Mesenchymal stem cell (in vitro differentiated cells and primary cell): ENCODE measurements at regions not wholly inside any gene's neighbourhood (a gene's known extent, or its start where the extent isn't known, plus 50 kb on each side); places are given as distances from the start of the nearest gene placed in this dataset.

Source experiments
- DNase-seq: peaks from one replicate; pipeline ENCODE4 v3.0.0-alpha.2; 2013
- H2AFZ ChIP-seq: one replicate; pipeline ENCODE4 v1.6.1; 2013; ENCODE audit warnings: low read depth, mild to moderate bottlenecking, control low read depth, inconsistent platforms, low read length, moderate library complexity
- H2AK5ac ChIP-seq: 2 replicates; pipeline ENCODE4 v1.6.1; 2013; ENCODE audit warnings: low read length, moderate library complexity, mild to moderate bottlenecking, inconsistent platforms; ENCODE audit not compliant: severe bottlenecking
- H2BK120ac ChIP-seq: one replicate; pipeline ENCODE4 v1.6.1; 2013; ENCODE audit warnings: low read depth, mild to moderate bottlenecking, inconsistent platforms, low read length, moderate library complexity
- H2BK12ac ChIP-seq, 2 experiments: one replicate each; pipeline ENCODE4 v1.6.1; 2013; ENCODE audit warnings: inconsistent platforms in 2 of 2, low read length in 2 of 2, mild to moderate bottlenecking in 2 of 2, moderate library complexity in 2 of 2, control low read depth in 1 of 2
- H2BK15ac ChIP-seq: one replicate; pipeline ENCODE4 v1.6.1; 2013; ENCODE audit warnings: mild to moderate bottlenecking, low read depth, inconsistent platforms; ENCODE audit not compliant: poor library complexity, severe bottlenecking
- H2BK5ac ChIP-seq: 2 replicates; pipeline ENCODE4 v1.6.1; 2013; ENCODE audit warnings: low read depth, mild to moderate bottlenecking, low read length, control low read depth, inconsistent platforms; ENCODE audit not compliant: poor library complexity, severe bottlenecking
- H3K14ac ChIP-seq, 2 experiments: one replicate each; pipeline ENCODE4 v1.6.1; 2013; ENCODE audit warnings: inconsistent platforms in 2 of 2, low read length in 2 of 2, control low read depth in 1 of 2, mild to moderate bottlenecking in 1 of 2, moderate library complexity in 1 of 2
- H3K18ac ChIP-seq, 2 experiments: one replicate each; pipeline ENCODE4 v1.6.1; 2013; ENCODE audit warnings: inconsistent platforms in 2 of 2, low read length in 2 of 2, control low read depth in 1 of 2, low read depth in 1 of 2, mild to moderate bottlenecking in 1 of 2
- H3K23ac ChIP-seq, 2 experiments: one replicate each; pipeline ENCODE4 v1.6.1; 2013; ENCODE audit warnings: inconsistent platforms in 2 of 2, low read length in 2 of 2, mild to moderate bottlenecking in 2 of 2, moderate library complexity in 2 of 2, control low read depth in 1 of 2
- H3K27ac ChIP-seq: 2 replicates; pipeline ENCODE4 v1.5.1; 2013; ENCODE audit warnings: mild to moderate bottlenecking, moderate library complexity, low read length, control low read depth, inconsistent platforms; ENCODE audit not compliant: poor library complexity, severe bottlenecking
- H3K27me3 ChIP-seq, 2 experiments: 2 replicates each; pipeline versions ENCODE4 v1.6.1 to v1.7.0; 2013; ENCODE audit warnings: low read length in 2 of 2, mild to moderate bottlenecking in 2 of 2, moderate library complexity in 2 of 2, control low read depth in 1 of 2, inconsistent platforms in 1 of 2; ENCODE audit not compliant: control insufficient read depth in 1 of 2, insufficient read depth in 1 of 2
- H3K36me3 ChIP-seq, 2 experiments: 2 replicates each; pipeline versions ENCODE4 v1.6.1 to v1.7.0; 2013; ENCODE audit warnings: low read length in 2 of 2, control low read depth in 1 of 2, inconsistent platforms in 1 of 2, low read depth in 1 of 2, mild to moderate bottlenecking in 1 of 2; ENCODE audit not compliant: insufficient read depth in 2 of 2, control insufficient read depth in 1 of 2
- H3K4ac ChIP-seq, 2 experiments: one replicate each; pipeline ENCODE4 v1.6.1; 2013; ENCODE audit warnings: inconsistent platforms in 2 of 2, low read length in 2 of 2, mild to moderate bottlenecking in 2 of 2, moderate library complexity in 2 of 2, control low read depth in 1 of 2, low read depth in 1 of 2
- H3K4me1 ChIP-seq: 2 replicates; pipeline ENCODE4 v1.6.1; 2013; ENCODE audit warnings: low read depth, low read length, control low read depth; ENCODE audit not compliant: control insufficient read depth, insufficient read depth
- H3K4me2 ChIP-seq: 2 replicates; pipeline ENCODE4 v1.6.1; 2013; ENCODE audit warnings: low read length, mild to moderate bottlenecking, inconsistent platforms; ENCODE audit not compliant: poor library complexity, severe bottlenecking
- H3K4me3 ChIP-seq, 2 experiments: 2 replicates each; pipeline versions ENCODE4 v1.5.1 to v1.7.0; 2013; ENCODE audit warnings: low read length in 2 of 2, mild to moderate bottlenecking in 2 of 2, control low read depth in 1 of 2, low read depth in 1 of 2; ENCODE audit not compliant: insufficient read depth in 1 of 2
- H3K79me1 ChIP-seq: replicated peaks from 2 replicates; pipeline ENCODE4 v1.6.1; 2013; ENCODE audit warnings: mild to moderate bottlenecking, control low read depth, low read length, inconsistent platforms; ENCODE audit not compliant: poor library complexity, severe bottlenecking
- H3K9ac ChIP-seq: 2 replicates; pipeline ENCODE4 v1.7.0; 2013; ENCODE audit warnings: mild to moderate bottlenecking, low read length, moderate library complexity
- H3K9me3 ChIP-seq: 2 replicates; pipeline ENCODE4 v1.7.0; 2013; ENCODE audit warnings: mild to moderate bottlenecking, low read length; ENCODE audit not compliant: control insufficient read depth
- H4K8ac ChIP-seq: one replicate; pipeline ENCODE4 v1.6.1; 2013; ENCODE audit warnings: inconsistent platforms, mild to moderate bottlenecking, low read length, moderate library complexity
- H4K91ac ChIP-seq: one replicate; pipeline ENCODE4 v1.6.1; 2013; ENCODE audit warnings: mild to moderate bottlenecking, low read length, inconsistent platforms
- WGBS: methylation state at CpG from one replicate; pipeline ENCODE4 v1.1.7; 2013; ENCODE audit warnings: mixed read lengths; 5-methylcytosine and 5-hydroxymethylcytosine counted together

DNA sequence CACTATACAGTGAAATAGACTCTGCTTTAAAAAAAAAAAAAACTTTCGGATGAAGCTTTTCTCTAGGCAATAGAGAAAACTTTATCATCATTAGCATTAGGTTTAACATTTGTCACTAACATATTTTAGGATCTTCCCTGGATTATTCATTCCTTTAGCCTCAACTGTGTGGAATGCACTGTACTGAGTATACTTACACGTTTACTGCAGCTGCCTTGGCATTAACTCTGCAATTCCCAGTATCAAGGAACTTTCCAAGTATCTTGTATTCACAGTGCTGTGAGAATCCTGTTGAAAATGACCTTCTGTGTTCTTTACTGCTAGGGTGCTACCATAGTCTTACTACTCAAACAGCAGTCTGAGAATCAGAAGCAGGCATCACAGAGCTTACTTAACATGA lies 328.2 kb upstream of the COL3A1 start:
- no peaks in the 10 kb centered on the region for H3K27me3 ChIP-seq

DNA sequence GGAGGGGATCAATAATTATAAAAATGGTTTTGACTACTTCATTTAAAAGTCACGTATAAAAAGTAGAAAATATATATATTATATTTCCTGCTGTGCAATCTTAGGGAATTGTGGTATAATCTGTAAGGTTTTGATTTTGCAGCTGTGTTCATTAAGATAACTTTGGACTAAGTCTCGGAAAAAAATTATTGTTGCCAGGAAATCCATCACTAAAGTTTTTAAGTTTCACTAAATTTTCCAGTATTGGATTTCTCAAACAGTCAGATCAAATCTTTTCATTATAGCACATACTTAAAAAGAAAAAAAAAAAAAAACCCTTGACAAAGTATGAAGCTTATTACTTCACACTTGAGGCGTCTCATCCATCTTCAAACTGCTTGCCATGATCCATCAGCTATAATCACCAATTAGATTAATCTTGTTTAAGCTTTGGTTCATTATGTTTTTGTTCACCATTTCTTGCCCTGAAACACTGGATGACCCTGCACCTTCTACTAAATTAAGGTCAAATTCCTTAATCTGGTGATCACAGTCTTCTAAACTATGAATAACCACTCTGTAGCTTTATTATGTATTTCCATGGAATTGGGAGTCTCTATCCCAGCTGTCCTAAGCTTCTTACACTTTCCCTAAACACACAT lies 326.6 kb upstream of the COL3A1 start:
- no peak overlapping the region for H3K4ac ChIP-seq
- 100% methylated on average over 2 of the region's 3 CpGs for WGBS

More for the DNA sequence above, 328.2 kb upstream of the COL3A1 start:
- Histone ChIP-seq H2BK15ac (no peak overlapping the region), H2AFZ (no peak overlapping the region), H3K9me3 (no peaks in the 10 kb centered on the region), H2BK12ac (no peak overlapping the region), H3K4me3 (no peak overlapping the region), H3K9ac (peak overlapping the region; percentile 28), H3K18ac (no peak overlapping the region), H4K91ac (no peak overlapping the region), H2BK5ac (no peak overlapping the region), H3K4me2 (no peak overlapping the region), H3K79me1 (no peaks in the 10 kb centered on the region), H3K4me1 (no peaks in the 10 kb centered on the region), H4K8ac (no peak overlapping the region), H2BK120ac (no peak overlapping the region), H3K36me3 (no peaks in the 10 kb centered on the region), H3K14ac (no peak overlapping the region), H3K27ac (peak overlapping the region; percentile 36), H3K23ac (no peak overlapping the region), H2AK5ac (no peak overlapping the region), H3K4ac (no peak overlapping the region)
- DNase-seq: peak; percentile 22
- 25% methylated on average over 1 of the region's 2 CpGs for WGBS

DNA sequence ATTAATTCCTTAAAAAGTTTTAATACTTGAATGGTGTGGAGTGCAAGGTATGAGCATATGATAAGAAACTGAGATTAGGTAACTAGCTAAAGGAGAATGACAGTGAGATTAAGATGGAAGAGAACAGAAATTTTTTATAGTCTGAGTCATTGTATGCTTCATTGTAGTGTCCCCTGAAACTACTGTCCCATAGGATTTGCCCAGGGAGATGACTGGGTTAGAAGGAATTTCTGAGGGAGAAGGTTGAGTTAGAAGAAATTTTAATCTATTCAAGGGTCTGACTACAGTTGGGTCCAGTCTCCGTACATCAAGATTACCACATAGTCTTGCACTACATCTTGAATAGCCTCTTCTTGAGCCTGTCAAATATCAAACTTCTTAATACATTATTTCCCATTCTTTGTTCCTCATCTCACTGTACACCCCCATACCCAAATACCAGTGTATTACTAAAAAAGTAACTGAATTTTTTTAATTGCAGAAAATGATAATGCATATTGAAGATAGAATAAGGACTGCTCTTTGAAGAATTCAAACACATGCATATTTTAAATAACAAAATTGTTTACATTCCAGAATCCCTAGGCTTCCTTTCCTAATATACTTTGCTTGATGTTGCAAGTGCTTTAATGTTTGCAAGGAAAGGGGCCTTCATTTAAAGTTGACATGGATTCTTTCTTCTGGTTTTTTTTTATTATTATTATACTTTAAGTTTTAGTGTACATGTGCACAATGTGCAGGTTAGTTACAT lies 314.3 kb upstream of the COL3A1 start:
- H3K4me3 ChIP-seq: no peak overlapping the region
- WGBS: 0% methylated on average over 1 of the region's 1 CpG
- peak; percentile 80 for DNase-seq
- no peaks in the 10 kb centered on the region for H3K36me3 ChIP-seq
- no peak overlapping the region for H3K4me2 ChIP-seq
- no peak overlapping the region for H3K23ac ChIP-seq
- H3K9me3 ChIP-seq: no peaks in the 10 kb centered on the region
- no peak overlapping the region for H2BK15ac ChIP-seq
- H3K79me1 ChIP-seq: no peaks in the 10 kb centered on the region
- H2BK120ac ChIP-seq: no peak overlapping the region
- H3K4me1 ChIP-seq: no peaks in the 10 kb centered on the region
- H2AFZ ChIP-seq: no peak overlapping the region
- H3K27me3 ChIP-seq: no peaks in the 10 kb centered on the region
- H3K14ac ChIP-seq: no peak overlapping the region
- no peak overlapping the region for H2AK5ac ChIP-seq
- no peak overlapping the region for H2BK12ac ChIP-seq
- H3K4ac ChIP-seq: no peak overlapping the region
- H3K27ac ChIP-seq: no peak overlapping the region
- no peak overlapping the region for H4K8ac ChIP-seq
- no peak overlapping the region for H3K18ac ChIP-seq
- H4K91ac ChIP-seq: no peak overlapping the region
- H2BK5ac ChIP-seq: no peak overlapping the region
- no peak overlapping the region for H3K9ac ChIP-seq

More for the DNA sequence above, 326.6 kb upstream of the COL3A1 start:
- no peak overlapping the region for H3K14ac ChIP-seq
- H2BK120ac ChIP-seq: no peak overlapping the region
- no peaks in the 10 kb centered on the region for H3K79me1 ChIP-seq
- no peak overlapping the region for H2BK15ac ChIP-seq
- no peak overlapping the region for H2BK5ac ChIP-seq
- no peak overlapping the region for H2BK12ac ChIP-seq
- no peak overlapping the region for H3K4me2 ChIP-seq
- no peak overlapping the region for H3K9ac ChIP-seq
- no peak overlapping the region for H2AK5ac ChIP-seq
- no peak for DNase-seq
- H3K23ac ChIP-seq: no peak overlapping the region
- H4K91ac ChIP-seq: no peak overlapping the region
- no peak overlapping the region for H4K8ac ChIP-seq
- no peaks in the 10 kb centered on the region for H3K27me3 ChIP-seq
- H3K27ac ChIP-seq: no peak overlapping the region
- H3K9me3 ChIP-seq: no peaks in the 10 kb centered on the region
- H3K36me3 ChIP-seq: no peaks in the 10 kb centered on the region
- no peak overlapping the region for H3K18ac ChIP-seq
- no peak overlapping the region for H2AFZ ChIP-seq
- H3K4me1 ChIP-seq: no peaks in the 10 kb centered on the region
- no peak overlapping the region for H3K4me3 ChIP-seq

DNA sequence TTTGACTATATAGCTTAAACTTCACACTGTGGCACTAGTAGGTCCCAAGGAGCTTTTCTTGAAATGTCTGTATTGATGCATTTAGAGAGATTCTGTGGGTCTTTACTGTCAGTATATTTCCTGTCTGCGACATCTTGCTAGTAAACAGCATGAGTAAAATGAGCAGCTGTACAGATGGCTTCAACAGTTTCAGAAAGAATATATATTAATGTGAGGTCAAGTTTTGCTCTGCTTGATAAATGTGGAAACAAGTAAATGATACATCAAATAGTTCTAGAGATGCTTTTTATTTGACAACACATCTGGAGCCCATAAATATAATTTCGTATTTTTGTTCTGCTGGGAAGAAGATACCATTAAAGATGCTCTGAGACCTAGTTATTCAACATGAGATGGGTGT lies 310.9 kb upstream of the COL3A1 start:
- Histone ChIP-seq H3K9ac (no peak overlapping the region), H2BK15ac (no peak overlapping the region), H3K4me3 (no peak overlapping the region), H2BK12ac (no peak overlapping the region), H2BK120ac (no peak overlapping the region), H3K18ac (no peak overlapping the region), H2AK5ac (no peak overlapping the region), H4K91ac (no peak overlapping the region), H3K23ac (no peak overlapping the region), H3K4me2 (no peak overlapping the region), H3K27ac (no peak overlapping the region), H3K4me1 (no peaks in the 10 kb centered on the region), H3K79me1 (no peaks in the 10 kb centered on the region), H3K4ac (no peak overlapping the region), H3K9me3 (no peaks in the 10 kb centered on the region), H4K8ac (no peak overlapping the region), H2BK5ac (no peak overlapping the region), H3K27me3 (no peaks in the 10 kb centered on the region), H2AFZ (no peak overlapping the region), H3K36me3 (no peaks in the 10 kb centered on the region), H3K14ac (no peak overlapping the region)
- WGBS: 45% methylated on average over 1 of the region's 2 CpGs
- no peak for DNase-seq
